AG09309 (cell line): ENCODE measurements at regions not wholly inside any gene's neighbourhood (a gene's known extent, or its start where the extent isn't known, plus 50 kb on each side); places are given as distances from the start of the nearest gene placed in this dataset.

Experiments used
- DNase-seq: peaks from one replicate; pipeline ENCODE4 v3.0.0-alpha.2; 2010; ENCODE audit warnings: low read depth
- H3K4me3 ChIP-seq: 2 replicates; pipeline ENCODE4 v1.5.1; 2011; ENCODE audit warnings: mild to moderate bottlenecking, low read depth, low read length, moderate library complexity; ENCODE audit not compliant: control insufficient read depth
- TF ChIP-seq, protein P1 (sequence below): IDR thresholded peaks from 2 replicates; pipeline ENCODE4 v1.5.1; 2011; ENCODE audit warnings: mild to moderate bottlenecking, low read depth, low read length, inconsistent platforms; ENCODE audit not compliant: insufficient read depth, control insufficient read depth; ENCODE audit errors: missing control alignments

DNA sequence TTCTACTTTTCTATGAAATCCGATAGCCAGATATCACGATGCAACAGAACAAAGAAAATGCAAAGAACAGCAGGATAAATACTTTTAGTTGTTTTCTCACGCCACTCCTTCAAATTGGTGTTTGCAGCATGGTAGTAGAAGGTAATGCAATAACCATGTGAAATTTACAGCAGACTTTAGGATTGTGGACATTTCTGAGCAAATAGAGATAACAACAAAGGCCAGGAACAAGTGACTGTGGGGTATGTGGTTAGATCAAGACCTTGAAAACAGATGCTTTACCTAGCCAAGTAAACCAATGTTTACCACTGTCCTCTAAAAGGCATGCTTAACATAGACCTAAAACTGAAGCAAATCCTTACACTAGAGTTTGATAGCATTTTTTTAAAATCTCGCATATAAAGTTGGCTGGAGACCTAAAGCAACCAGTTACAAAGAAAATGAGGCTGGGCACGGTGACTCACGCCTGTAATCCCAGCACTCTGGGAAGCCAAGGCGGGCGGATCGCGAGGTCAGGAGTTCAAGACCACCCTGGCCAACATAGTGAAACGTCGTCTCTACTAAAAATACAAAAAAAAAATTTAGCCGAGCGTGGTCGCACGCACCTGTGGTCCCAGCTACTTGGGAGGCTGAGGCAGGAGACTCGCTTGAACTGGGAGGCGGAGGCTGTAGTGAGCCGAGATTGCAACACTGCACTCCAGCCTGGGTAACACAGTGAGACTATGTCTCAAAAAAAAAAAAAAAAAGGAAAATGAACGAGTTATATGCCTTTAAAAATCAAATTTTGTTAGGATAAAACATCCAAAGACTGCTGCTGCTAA lies 123.2 kb upstream of the FOXN3 start:
- no peak for DNase-seq
- TF ChIP-seq, protein P1, sequence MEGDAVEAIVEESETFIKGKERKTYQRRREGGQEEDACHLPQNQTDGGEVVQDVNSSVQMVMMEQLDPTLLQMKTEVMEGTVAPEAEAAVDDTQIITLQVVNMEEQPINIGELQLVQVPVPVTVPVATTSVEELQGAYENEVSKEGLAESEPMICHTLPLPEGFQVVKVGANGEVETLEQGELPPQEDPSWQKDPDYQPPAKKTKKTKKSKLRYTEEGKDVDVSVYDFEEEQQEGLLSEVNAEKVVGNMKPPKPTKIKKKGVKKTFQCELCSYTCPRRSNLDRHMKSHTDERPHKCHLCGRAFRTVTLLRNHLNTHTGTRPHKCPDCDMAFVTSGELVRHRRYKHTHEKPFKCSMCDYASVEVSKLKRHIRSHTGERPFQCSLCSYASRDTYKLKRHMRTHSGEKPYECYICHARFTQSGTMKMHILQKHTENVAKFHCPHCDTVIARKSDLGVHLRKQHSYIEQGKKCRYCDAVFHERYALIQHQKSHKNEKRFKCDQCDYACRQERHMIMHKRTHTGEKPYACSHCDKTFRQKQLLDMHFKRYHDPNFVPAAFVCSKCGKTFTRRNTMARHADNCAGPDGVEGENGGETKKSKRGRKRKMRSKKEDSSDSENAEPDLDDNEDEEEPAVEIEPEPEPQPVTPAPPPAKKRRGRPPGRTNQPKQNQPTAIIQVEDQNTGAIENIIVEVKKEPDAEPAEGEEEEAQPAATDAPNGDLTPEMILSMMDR: no peak
- no peak overlapping the region for H3K4me3 ChIP-seq

DNA sequence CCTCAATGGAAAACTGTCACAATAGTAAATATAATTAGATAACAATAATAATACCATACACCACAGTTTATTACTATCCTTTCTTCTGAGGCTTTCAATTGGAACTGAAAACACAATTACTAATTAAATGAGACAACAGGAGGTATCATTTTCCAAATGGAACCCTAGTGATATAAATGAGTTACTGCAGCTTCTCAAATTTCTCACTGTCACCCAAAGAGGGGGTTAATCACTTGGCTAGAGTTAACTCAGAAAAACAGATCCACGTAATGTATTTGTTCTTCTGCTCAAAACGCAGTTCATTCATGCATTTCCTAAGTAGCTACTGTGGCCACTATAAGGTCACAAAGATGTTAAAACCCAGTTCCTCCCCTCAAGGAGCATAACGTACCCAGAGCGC lies 120.9 kb upstream of the FOXN3 start:
- DNase-seq: no peak
- no peak overlapping the region for H3K4me3 ChIP-seq
- TF ChIP-seq, protein P1: no peak

DNA sequence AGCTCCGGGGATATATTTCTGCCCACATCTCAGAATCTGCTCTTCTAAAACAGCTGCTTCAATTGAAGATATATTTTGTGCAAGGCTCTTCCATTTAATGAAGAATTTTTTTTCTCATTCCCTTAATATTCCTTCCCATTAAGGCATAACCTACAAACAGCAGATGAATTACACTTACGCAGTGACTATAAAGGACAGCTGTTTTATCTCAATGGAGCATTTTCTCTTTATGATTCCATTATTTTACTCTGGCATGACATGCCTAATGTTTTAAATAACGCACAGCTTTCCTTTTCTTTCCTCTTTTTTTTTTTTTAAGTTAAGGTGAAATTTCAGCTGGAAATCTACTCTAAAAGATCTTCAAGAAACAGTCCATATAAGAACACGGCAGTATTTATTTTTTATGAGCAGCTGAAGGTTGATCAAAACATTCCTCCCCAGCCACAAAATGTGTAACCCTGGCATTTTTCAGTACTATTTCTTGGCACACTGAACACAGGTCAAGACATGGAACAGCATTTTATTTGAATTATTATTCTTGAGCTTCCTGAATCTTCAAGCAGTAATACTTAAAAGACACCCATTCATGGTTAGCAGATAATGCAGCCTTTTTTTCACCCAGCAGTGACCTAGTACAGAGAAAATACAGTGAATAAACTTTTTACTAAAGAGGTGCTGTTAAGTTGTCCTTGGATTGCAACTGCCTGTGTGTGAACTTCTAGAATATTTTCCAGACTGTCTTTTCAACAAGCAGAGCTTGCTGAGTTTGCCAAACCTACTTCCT lies 118.1 kb upstream of the FOXN3 start:
- TF ChIP-seq, protein P1: no peak
- DNase-seq: peak; percentile 17
- no peak overlapping the region for H3K4me3 ChIP-seq

GRCh38 chr14:89533766-89534165 lies 116.7 kb upstream of the FOXN3 start:
- TF ChIP-seq, protein P1: no peak
- H3K4me3 ChIP-seq: no peak overlapping the region
- no peak for DNase-seq

GRCh38 chr14:89533136-89533535 lies 116.1 kb upstream of the FOXN3 start:
- no peak overlapping the region for H3K4me3 ChIP-seq
- TF ChIP-seq, protein P1: no peak
- no peak for DNase-seq

GRCh38 chr14:89531661-89532335 lies 114.8 kb upstream of the FOXN3 start:
- TF ChIP-seq, protein P1: no peak
- no peak overlapping the region for H3K4me3 ChIP-seq
- no peak for DNase-seq
